NCI-H82 (cell line): ENCODE measurements at regions not wholly inside any gene's neighbourhood (a gene's known extent, or its start where the extent isn't known, plus 50 kb on each side); places are given as distances from the start of the nearest gene placed in this dataset.
A peak's percentile ranks its signal among the peaks of the same experiment; 100 is the strongest.
"Not testable (repeated sequence)": the region's sequence is repeated elsewhere in the genome, so short reads cannot be mapped to it uniquely, and the experiment has no call there.

Experiments
- DNase-seq: peaks from one replicate; lab custom pipeline; 2025; lab: John Stamatoyannopoulos, UW

GRCh38 chr17:20683651-20684229, 104.2 kb downstream of the CDRT15L2 start:
- DNase-seq = not testable (repeated sequence)

GRCh38 chr17:20684975-20685374, 105.5 kb downstream of the CDRT15L2 start:
- not testable (repeated sequence) for DNase-seq

- not testable (repeated sequence) for DNase-seq
These were observed 108.1 kb downstream of the CDRT15L2 start for GRCh38 chr17:20687584-20687983.

GRCh38 chr17:20689170-20689749, 109.7 kb downstream of the CDRT15L2 start:
- peak; percentile 85 for DNase-seq

- DNase-seq = not testable (repeated sequence)
These were observed 113.2 kb downstream of the CDRT15L2 start for GRCh38 chr17:20692706-20693105.

- peak; percentile 32 for DNase-seq
These were observed 116.3 kb downstream of the CDRT15L2 start for GRCh38 chr17:20695871-20696270.

- not testable (repeated sequence) for DNase-seq
These were observed 119.1 kb downstream of the CDRT15L2 start for GRCh38 chr17:20698463-20699206.

- DNase-seq = not testable (repeated sequence)
These were observed 121.0 kb downstream of the CDRT15L2 start for GRCh38 chr17:20700528-20700927.

GRCh38 chr17:20701366-20701765, 121.8 kb downstream of the CDRT15L2 start:
- DNase-seq = not testable (repeated sequence)

GRCh38 chr17:20702692-20703091, 123.2 kb downstream of the CDRT15L2 start:
- DNase-seq = no peak

- no peak for DNase-seq
These were observed 124.3 kb downstream of the CDRT15L2 start for GRCh38 chr17:20703781-20704180.

GRCh38 chr17:20705186-20705585, 125.7 kb downstream of the CDRT15L2 start:
- DNase-seq = not testable (repeated sequence)

GRCh38 chr17:20706751-20707373, 127.3 kb downstream of the CDRT15L2 start:
- no peak for DNase-seq

GRCh38 chr17:20708821-20709220, 129.3 kb downstream of the CDRT15L2 start:
- not testable (repeated sequence) for DNase-seq

- not testable (repeated sequence) for DNase-seq
These were observed 137.0 kb downstream of the CDRT15L2 start for GRCh38 chr17:20716481-20716880.

- peak; percentile 26 for DNase-seq
These were observed 141.6 kb downstream of the CDRT15L2 start for GRCh38 chr17:20721171-20721570.

GRCh38 chr17:20724391-20724790, 144.9 kb downstream of the CDRT15L2 start:
- not testable (repeated sequence) for DNase-seq

- not testable (repeated sequence) for DNase-seq
These were observed 147.7 kb downstream of the CDRT15L2 start for GRCh38 chr17:20727201-20727600.

GRCh38 chr17:20728181-20728580, 148.7 kb downstream of the CDRT15L2 start:
- DNase-seq = no peak

- not testable (repeated sequence) for DNase-seq
These were observed 151.6 kb downstream of the CDRT15L2 start for GRCh38 chr17:20731131-20731530.

- no peak for DNase-seq
These were observed 154.4 kb downstream of the CDRT15L2 start for GRCh38 chr17:20733923-20734322.

GRCh38 chr17:20735796-20736195, 156.3 kb downstream of the CDRT15L2 start:
- no peak for DNase-seq

GRCh38 chr17:20737636-20738035, 158.1 kb downstream of the CDRT15L2 start:
- not testable (repeated sequence) for DNase-seq
